ENCODE measurements at regions not wholly inside any gene's neighbourhood (a gene's known extent, or its start where the extent isn't known, plus 50 kb on each side); places are given as distances from the start of the nearest gene placed in this dataset.
"Not testable (repeated sequence)": the region's sequence is repeated elsewhere in the genome, so short reads cannot be mapped to it uniquely, and the experiment has no call there.

GRCh38 chr4:177798161-177798560, 355.9 kb upstream of the AGA start:
- DNase-seq (ENCODE audit: low read depth in 1 of 2, low spot score in 1 of 2): no peak
- in situ Hi-C loops (cut with HindIII; ENCODE audit: low pct_unique_long_range_greater_than_20kb, low sequenced_read_pairs): no loop called here
- TF ChIP-seq JUND (IDR thresholded peaks at IDR 0.05; ENCODE audit: low read depth): no peak

- in situ Hi-C loops (cut with HindIII; ENCODE audit: low pct_unique_long_range_greater_than_20kb, low sequenced_read_pairs): no loop called here
- DNase-seq (ENCODE audit: low read depth in 1 of 2, low spot score in 1 of 2): no peak
- TF ChIP-seq JUND (IDR thresholded peaks at IDR 0.05; ENCODE audit: low read depth): no peak
Observed at GRCh38 chr4:177802162-177802561, 359.9 kb upstream of the AGA start.

- no peak for DNase-seq (ENCODE audit: low read depth in 1 of 2, low spot score in 1 of 2)
- no peak for TF ChIP-seq JUND (IDR thresholded peaks at IDR 0.05; ENCODE audit: low read depth)
- in situ Hi-C loops (cut with HindIII; ENCODE audit: low pct_unique_long_range_greater_than_20kb, low sequenced_read_pairs): no loop called here
Observed at GRCh38 chr4:177802661-177803060, 360.4 kb upstream of the AGA start.

GRCh38 chr4:177803151-177803550, 360.9 kb upstream of the AGA start:
- DNase-seq (ENCODE audit: low read depth in 1 of 2, low spot score in 1 of 2): no peak
- no peak for TF ChIP-seq JUND (IDR thresholded peaks at IDR 0.05; ENCODE audit: low read depth)
- in situ Hi-C loops (cut with HindIII; ENCODE audit: low pct_unique_long_range_greater_than_20kb, low sequenced_read_pairs): no loop called here

GRCh38 chr4:177809791-177810190, 367.6 kb upstream of the AGA start:
- in situ Hi-C loops (cut with HindIII; ENCODE audit: low pct_unique_long_range_greater_than_20kb, low sequenced_read_pairs): no loop called here
- DNase-seq (ENCODE audit: low read depth in 1 of 2, low spot score in 1 of 2): no peak
- no peak for TF ChIP-seq JUND (IDR thresholded peaks at IDR 0.05; ENCODE audit: low read depth)

- in situ Hi-C loops (cut with HindIII; ENCODE audit: low pct_unique_long_range_greater_than_20kb, low sequenced_read_pairs): no loop called here
- TF ChIP-seq JUND (IDR thresholded peaks at IDR 0.05; ENCODE audit: low read depth): no peak
- DNase-seq (ENCODE audit: low read depth in 1 of 2, low spot score in 1 of 2): no peak
Observed at GRCh38 chr4:177810220-177810619, 368.0 kb upstream of the AGA start.

- DNase-seq (ENCODE audit: low read depth in 1 of 2, low spot score in 1 of 2); in situ Hi-C loops (cut with HindIII; ENCODE audit: low pct_unique_long_range_greater_than_20kb, low sequenced_read_pairs): not testable (repeated sequence)
Observed at GRCh38 chr4:177818392-177818791, 376.2 kb upstream of the AGA start.

- DNase-seq (ENCODE audit: low read depth in 1 of 2, low spot score in 1 of 2): no peak
- no peak for TF ChIP-seq JUND (IDR thresholded peaks at IDR 0.05; ENCODE audit: low read depth)
- in situ Hi-C loops (cut with HindIII; ENCODE audit: low pct_unique_long_range_greater_than_20kb, low sequenced_read_pairs): no loop called here
Observed at GRCh38 chr4:177826973-177827372, 384.7 kb upstream of the AGA start.

- DNase-seq (ENCODE audit: low read depth in 1 of 2, low spot score in 1 of 2): no peak
- in situ Hi-C loops (cut with HindIII; ENCODE audit: low pct_unique_long_range_greater_than_20kb, low sequenced_read_pairs): no loop called here
- TF ChIP-seq JUND (IDR thresholded peaks at IDR 0.05; ENCODE audit: low read depth): no peak
Observed at GRCh38 chr4:177841258-177841657, 399.0 kb upstream of the AGA start.

GRCh38 chr4:177853229-177853628, 411.0 kb upstream of the AGA start:
- DNase-seq (ENCODE audit: low read depth in 1 of 2, low spot score in 1 of 2): no peak
- no peak for TF ChIP-seq JUND (IDR thresholded peaks at IDR 0.05; ENCODE audit: low read depth)
- in situ Hi-C loops (cut with HindIII; ENCODE audit: low pct_unique_long_range_greater_than_20kb, low sequenced_read_pairs): no loop called here

GRCh38 chr4:177855507-177856197, 413.4 kb upstream of the AGA start:
- no peak for DNase-seq (ENCODE audit: low read depth in 1 of 2, low spot score in 1 of 2)
- TF ChIP-seq JUND (IDR thresholded peaks at IDR 0.05; ENCODE audit: low read depth): no peak
- in situ Hi-C loops (cut with HindIII; ENCODE audit: low pct_unique_long_range_greater_than_20kb, low sequenced_read_pairs): no loop called here

GRCh38 chr4:177860171-177860570, 417.9 kb upstream of the AGA start:
- in situ Hi-C loops (cut with HindIII; ENCODE audit: low pct_unique_long_range_greater_than_20kb, low sequenced_read_pairs): no loop called here
- no peak for TF ChIP-seq JUND (IDR thresholded peaks at IDR 0.05; ENCODE audit: low read depth)
- DNase-seq (ENCODE audit: low read depth in 1 of 2, low spot score in 1 of 2): no peak

GRCh38 chr4:177861551-177862094, 419.4 kb upstream of the AGA start:
- no peak for TF ChIP-seq JUND (IDR thresholded peaks at IDR 0.05; ENCODE audit: low read depth)
- no peak for DNase-seq (ENCODE audit: low read depth in 1 of 2, low spot score in 1 of 2)
- in situ Hi-C loops (cut with HindIII; ENCODE audit: low pct_unique_long_range_greater_than_20kb, low sequenced_read_pairs): no loop called here
